Activated CD8-positive, alpha-beta memory T cell treated with anti-CD3 and anti-CD28 coated beads, Interleukin-2, amount 50 U/mL, for 24 hours (primary cell): ENCODE measurements at regions not wholly inside any gene's neighbourhood (a gene's known extent, or its start where the extent isn't known, plus 50 kb on each side); places are given as distances from the start of the nearest gene placed in this dataset.
"Not testable (repeated sequence)": the region's sequence is repeated elsewhere in the genome, so short reads cannot be mapped to it uniquely, and the experiment has no call there.

Experiments
- DNase-seq: peaks from one replicate; pipeline ENCODE4 v3.0.0-alpha.2; 2020; ENCODE audit errors: extremely low read depth

DNA sequence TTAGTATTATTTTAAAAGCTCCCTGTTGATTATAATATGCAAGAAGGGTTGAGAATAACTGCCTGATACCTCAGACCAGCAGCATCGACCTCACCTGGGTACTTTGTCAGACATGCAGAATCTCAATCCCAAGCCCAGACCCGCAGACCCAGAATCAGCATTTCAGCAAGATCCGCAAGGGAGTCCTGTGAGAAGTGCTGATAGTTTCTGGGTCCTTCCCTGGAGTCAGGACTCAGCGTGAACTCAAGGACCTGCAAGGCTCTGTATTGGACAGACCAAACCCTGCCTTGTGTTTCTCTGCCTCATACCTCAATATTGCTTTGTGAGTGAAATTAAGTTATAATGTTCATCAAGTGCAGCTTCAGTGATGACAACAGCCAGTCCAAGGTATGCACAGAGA lies 149.5 kb upstream of the NPY start:
- DNase-seq = no peak

DNA sequence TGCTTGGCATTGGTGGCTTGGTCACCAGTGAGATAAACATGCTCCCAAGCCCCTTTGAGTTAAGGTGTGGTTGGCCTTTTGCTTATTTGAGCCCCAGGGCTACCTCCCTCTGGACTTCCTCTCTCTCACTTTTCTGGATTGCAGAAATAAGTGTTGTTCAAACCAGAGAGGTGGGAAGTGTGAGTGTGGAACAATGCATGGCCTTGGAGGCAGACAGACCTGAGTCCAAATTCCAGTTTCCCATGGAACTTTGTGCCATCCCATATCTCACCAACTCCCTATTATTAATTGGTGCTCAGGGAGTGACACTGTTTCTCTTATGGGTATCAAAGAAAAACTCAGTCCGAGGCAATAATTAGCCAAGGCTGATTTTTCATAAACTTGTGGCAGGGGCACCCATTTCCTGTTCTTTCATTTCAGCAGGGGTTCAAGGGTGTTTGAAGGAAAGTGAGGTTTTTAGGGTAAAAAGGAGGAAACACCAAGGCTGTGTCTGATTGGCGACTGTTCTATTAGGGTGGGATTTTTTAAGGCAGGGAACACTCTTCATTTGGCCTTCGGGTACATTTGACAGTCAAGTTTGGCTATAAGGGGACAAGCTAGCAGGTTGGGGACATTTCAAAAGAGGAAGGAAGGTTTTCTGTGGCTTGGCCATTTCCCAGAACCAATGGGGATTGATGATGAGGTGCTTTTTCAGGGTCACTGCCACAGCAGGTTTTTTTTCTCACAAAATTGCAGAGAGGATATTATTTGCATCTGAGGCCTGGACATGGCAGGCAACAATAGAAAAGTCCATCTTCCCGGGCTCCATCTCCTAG lies 148.8 kb upstream of the NPY start:
- no peak for DNase-seq

DNA sequence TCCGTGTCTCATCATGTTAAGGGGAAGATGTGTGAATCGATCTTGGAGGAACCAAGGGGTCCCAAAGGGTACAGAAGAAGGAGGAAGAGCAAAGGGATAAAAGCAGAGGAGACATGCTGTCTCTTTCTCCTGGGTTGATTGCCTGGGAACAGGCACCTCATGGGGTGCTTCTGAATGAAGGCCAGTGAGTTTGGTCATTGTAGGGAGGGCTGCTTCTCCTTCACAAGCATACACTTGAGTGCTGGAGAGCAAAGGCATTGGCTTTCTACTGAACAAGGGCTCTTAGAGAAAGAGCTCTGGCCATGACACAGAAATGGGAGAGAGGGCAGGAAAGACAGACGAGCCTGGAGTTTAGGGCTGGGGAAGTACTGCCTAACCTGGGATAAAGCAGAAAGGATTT lies 146.7 kb upstream of the NPY start:
- no peak for DNase-seq

DNA sequence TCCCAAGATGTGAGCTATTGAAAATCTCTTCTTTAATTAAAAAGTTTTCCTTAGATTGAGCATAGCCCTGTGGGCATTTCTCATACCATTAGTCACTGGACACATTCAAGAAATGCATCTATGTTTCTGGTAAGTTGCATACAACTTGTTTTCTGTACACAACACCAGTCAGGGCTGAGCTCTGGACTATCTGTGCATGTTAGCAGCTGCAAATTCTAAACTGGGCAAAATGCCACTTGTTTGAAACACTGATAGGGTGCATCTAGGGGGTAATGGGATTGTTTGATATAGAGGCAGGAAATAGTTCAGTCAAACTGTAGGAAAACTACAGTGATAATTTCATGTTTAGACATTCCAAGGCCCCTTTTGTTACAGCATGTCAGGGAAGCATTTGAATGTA lies 145.6 kb upstream of the NPY start:
- DNase-seq = no peak

- DNase-seq = no peak
Measured at GRCh38 chr7:24140001-24140400, 144.0 kb upstream of the NPY start.

DNA sequence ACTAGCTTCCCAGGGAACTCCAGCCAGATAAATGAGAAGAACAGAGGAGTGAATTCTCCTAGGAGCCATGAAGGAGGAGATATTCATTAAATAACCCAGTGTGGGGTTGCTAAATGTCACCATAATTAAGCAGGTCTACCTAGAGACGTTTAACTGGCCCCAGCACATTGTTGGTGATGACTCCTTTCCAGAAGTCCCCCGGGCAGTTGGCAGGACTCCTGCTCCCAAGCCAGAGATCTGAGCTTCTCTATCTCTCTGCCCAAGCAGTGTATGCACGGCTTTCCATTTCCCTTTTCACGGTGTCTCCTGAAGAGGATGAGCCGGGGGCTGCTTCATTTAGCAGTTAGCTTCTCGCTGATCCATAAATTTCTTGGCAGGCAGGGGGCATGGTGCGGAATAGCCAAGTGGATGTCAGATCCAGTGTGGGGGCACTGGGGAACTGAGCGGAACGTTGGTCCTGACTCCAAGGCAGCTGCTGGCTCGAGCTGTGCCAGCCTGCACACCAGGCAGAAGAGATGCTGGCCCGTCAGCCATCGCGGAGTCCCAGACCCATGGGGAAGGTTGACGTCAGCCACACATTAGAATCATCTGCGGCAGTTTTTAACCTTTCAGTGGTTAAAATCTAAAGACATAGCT lies 142.0 kb upstream of the NPY start:
- DNase-seq = no peak

DNA sequence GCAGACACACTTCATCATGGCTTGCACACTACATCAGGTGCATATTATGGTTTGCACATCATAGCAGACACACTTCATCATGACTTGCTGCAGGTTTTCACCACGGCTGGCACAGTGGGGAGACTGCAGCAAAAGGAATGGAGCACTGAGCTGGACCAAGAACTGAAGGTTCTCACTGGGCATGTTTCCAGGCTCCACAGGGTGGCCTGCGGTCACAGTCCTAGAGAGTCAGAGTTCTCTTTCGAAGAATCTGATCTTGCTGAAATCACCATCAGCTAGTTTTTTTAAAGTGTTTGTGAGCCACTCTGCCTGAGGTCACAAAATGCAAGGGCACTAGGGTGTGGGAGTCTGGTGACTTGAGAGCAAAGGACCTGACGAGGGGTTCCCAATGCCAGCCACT lies 140.4 kb upstream of the NPY start:
- no peak for DNase-seq

GRCh38 chr7:24151944-24152343 lies 132.0 kb upstream of the NPY start:
- no peak for DNase-seq

DNA sequence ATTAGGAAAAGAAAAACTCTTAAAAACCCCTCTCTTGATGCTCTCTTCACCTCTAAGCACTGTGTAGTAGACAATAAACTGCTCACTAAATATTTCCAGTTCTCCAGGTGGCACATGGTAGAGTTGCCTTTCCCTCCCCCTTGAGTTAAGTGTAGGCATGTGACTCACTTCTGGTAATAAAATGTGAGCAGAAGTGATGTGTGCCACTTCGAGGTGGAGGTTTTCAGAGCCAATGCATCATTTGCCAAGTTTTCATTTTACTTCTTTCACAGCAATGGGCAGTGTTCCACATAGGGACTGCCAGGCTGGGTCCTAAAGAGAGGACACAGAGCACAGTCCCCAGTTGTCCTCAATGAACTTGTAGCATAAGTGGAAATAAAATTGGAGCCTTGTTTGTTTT lies 131.6 kb upstream of the NPY start:
- no peak for DNase-seq

- no peak for DNase-seq
Measured at GRCh38 chr7:24152877-24153472, 131.0 kb upstream of the NPY start.

DNA sequence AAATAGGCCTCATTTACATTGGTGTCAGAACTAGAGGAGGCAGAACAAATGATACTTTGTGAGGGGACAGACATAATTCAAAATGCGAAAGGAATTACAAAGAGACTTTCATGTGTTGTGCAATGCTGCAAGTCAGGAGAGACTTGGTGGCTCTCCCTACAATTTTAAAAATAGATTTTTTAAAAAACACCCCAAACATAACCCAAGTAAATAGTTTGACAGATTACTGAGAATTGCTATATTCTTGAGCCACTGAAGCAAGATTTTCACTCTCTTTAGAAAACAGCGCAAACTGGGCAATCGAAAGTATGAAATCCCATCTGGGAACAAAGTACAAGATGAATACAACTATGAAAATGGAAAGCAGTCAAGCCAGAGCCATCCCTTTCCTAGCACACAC lies 126.3 kb upstream of the NPY start:
- DNase-seq = no peak

DNA sequence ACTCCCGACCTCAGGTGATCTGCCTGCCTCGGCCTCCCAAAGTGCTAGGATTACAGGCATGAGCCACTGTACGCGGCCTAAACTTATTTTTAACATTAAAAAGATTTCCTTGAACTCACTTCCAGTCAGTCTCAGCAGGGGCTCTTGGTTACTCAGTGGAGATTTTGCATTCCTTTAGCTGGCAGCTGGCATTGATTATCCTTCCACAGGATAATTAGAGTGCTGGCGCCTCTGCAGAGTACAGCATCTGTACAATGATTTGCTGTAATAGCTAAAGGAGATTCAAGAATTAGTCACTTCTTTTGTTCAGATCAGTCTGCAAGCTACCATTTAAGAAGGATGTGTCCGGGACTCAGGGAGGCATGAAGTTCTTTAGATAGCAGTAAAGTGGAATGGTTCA lies 125.0 kb upstream of the NPY start:
- DNase-seq = no peak

GRCh38 chr7:24164401-24164800 lies 119.6 kb upstream of the NPY start:
- DNase-seq = no peak

GRCh38 chr7:24169077-24169624 lies 114.8 kb upstream of the NPY start:
- DNase-seq = no peak

- DNase-seq = not testable (repeated sequence)
Measured at GRCh38 chr7:24171951-24172350, 112.0 kb upstream of the NPY start.

- DNase-seq = no peak
Measured at GRCh38 chr7:24172856-24173255, 111.1 kb upstream of the NPY start.

- DNase-seq = no peak
Measured at GRCh38 chr7:24175603-24176002, 108.4 kb upstream of the NPY start.

DNA sequence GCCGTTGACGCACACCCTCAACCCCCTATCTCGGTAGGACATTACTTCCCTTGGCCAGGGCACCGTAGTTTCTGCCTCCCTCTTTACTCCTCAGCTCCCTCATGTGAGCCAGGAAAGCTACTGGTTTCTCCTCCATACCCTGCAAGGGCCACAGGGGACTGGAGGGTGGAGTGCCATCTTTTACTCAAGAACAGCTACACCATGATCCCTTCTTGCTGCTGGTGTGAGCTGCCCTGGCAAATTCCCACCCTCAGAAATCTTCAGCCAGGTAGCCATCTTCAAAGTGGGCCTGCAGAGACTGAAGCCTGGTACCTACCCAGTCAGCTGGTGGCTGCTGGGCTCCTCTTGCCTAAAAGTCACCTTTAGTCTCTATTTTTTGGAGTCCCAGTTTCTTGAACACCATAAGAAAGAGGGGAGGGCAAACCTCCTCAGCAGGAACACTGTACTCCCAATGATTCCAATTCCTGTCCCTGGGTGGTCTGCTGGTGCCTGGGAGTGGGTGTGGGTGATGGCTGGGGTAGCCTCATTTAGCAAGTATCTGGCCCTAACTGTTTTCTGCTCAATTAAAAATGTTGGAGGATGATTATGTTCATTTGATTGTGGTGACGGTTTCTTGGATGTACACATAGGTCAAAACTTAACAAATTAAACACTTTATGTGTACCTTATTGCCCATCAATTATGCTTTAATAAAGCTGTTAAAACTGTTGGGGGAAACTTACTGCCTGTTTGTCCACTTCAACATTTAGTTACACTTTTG lies 105.0 kb upstream of the NPY start:
- no peak for DNase-seq

DNA sequence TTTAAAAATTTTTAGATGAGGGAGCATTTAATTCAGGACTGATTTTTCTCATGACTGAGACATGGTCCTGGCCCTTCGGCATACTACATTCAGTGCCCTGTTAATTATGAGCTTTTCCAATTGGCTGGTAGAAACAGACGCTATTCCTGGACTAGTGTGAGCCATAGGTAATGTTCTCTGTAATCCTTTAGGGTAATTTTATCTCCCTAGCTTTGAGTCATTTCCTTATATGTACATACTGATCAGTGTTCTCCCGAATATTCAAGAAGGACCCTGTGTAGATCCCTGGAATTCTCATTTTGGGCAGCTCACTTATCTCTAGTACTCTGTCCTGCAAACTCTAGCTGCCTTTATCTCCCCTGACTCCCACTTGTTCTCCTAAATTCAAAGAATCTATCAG lies 92.6 kb upstream of the NPY start:
- DNase-seq = no peak

GRCh38 chr7:24192053-24192452 lies 91.9 kb upstream of the NPY start:
- no peak for DNase-seq

GRCh38 chr7:24192691-24193090 lies 91.3 kb upstream of the NPY start:
- no peak for DNase-seq

DNA sequence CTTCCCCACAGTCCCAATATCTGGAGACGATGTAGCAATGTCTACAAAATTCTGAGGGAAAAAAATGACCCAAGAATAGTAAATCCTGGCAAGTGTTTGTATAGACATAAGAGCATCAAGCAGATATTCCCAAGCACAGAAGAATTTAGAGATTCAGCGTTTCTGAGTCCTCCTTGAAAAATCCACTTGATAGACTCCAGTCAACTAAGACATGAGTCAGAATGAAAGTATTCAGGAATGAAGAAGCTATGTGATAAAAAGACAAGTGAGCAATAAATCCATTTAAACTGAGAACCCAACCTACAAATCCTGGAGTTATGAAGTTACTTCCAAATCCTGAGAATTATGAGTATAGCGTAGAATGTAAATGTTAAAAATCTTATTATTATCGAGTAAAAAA lies 86.1 kb upstream of the NPY start:
- DNase-seq = no peak
